Calu3 (cell line): ENCODE measurements at regions not wholly inside any gene's neighbourhood (a gene's known extent, or its start where the extent isn't known, plus 50 kb on each side); places are given as distances from the start of the nearest gene placed in this dataset.

Experiments
- BruUV-seq: library from RNA; stranded (reverse); fragments of 400-500 nt; replicated peaks from 2 replicates; lab custom pipeline; 2021; lab: Mats Ljungman, UMichigan
- CTCF ChIA-PET: fragments of 300-600 bp; sonication (Branson Sonifier 250); formaldehyde crosslinking; loops from one replicate; lab custom pipeline; 2022; ENCODE audit warnings: antibody characterized with exemption; lab: Charles Lee
- DNase-seq: peaks from one replicate; pipeline ENCODE4 v3.0.0; 2022
- H3K27ac Mint-ChIP-seq: one replicate; pipeline ENCODE4 v1.8.0; 2022; ENCODE audit warnings: mixed read lengths; ENCODE audit not compliant: unreplicated experiment
- H3K27me3 Mint-ChIP-seq: one replicate; pipeline ENCODE4 v1.8.0; 2022; ENCODE audit warnings: mixed read lengths; ENCODE audit not compliant: unreplicated experiment
- H3K36me3 Mint-ChIP-seq: one replicate; pipeline ENCODE4 v1.8.0; 2022; ENCODE audit warnings: mild to moderate bottlenecking, moderate library complexity, mixed read lengths; ENCODE audit not compliant: insufficient read depth, unreplicated experiment
- H3K4me1 Mint-ChIP-seq: one replicate; pipeline ENCODE4 v1.8.0; 2022; ENCODE audit warnings: mild to moderate bottlenecking, low read depth, mixed read lengths; ENCODE audit not compliant: unreplicated experiment
- H3K4me3 Mint-ChIP-seq: one replicate; pipeline ENCODE4 v1.8.0; 2022; ENCODE audit warnings: mild to moderate bottlenecking, low read depth, moderate library complexity, mixed read lengths; ENCODE audit not compliant: unreplicated experiment
- H3K9me3 Mint-ChIP-seq: one replicate; pipeline ENCODE4 v1.8.0; 2022; ENCODE audit warnings: low read depth, mixed read lengths; ENCODE audit not compliant: unreplicated experiment
- CTCF ChIP-seq: fragments of 200-600 bp; IDR thresholded peaks from one replicate; pipeline ENCODE4 v1.8.0; 2022; ENCODE audit warnings: antibody characterized with exemption; ENCODE audit not compliant: unreplicated experiment
- intact Hi-C: fragments of 100-400 bp; cut with micrococcal nuclease; formaldehyde crosslinking; loops from one replicate; pipeline ENCODE4 v1.10.0; 2022; ENCODE audit not compliant: unreplicated experiment

- no peak for DNase-seq
- Mint-ChIP-seq H3K27me3 (peaks cover 89% of the 10 kb centered on the region), H3K4me1 (no peaks in the 10 kb centered on the region), H3K27ac (no peak overlapping the region), H3K36me3 (no peaks in the 10 kb centered on the region), H3K4me3 (no peak overlapping the region), H3K9me3 (no peaks in the 10 kb centered on the region)
- CTCF ChIA-PET, result no interaction called here
- intact Hi-C loops, result no loop called here
- no peak for TF ChIP-seq CTCF
- no TSS peak for BruUV-seq
Measured at GRCh38 chr9:89863141-89863540, 258.3 kb downstream of the GADD45G start.

- Mint-ChIP-seq H3K27me3 (peaks cover 89% of the 10 kb centered on the region), H3K36me3 (no peaks in the 10 kb centered on the region), H3K4me1 (no peaks in the 10 kb centered on the region), H3K9me3 (no peaks in the 10 kb centered on the region), H3K27ac (no peak overlapping the region), H3K4me3 (no peak overlapping the region)
- BruUV-seq, result no TSS peak
- intact Hi-C loops, result no loop called here
- CTCF ChIA-PET, result no interaction called here
- no peak for DNase-seq
- TF ChIP-seq CTCF, result no peak
Measured at GRCh38 chr9:89863837-89864236, 259.0 kb downstream of the GADD45G start.

GRCh38 chr9:89864257-89864656 is 259.4 kb downstream of the GADD45G start:
- DNase-seq, result no peak
- BruUV-seq, result no TSS peak
- TF ChIP-seq CTCF, result no peak
- H3K4me1 Mint-ChIP-seq, result no peaks in the 10 kb centered on the region
- H3K9me3 Mint-ChIP-seq, result no peaks in the 10 kb centered on the region
- H3K4me3 Mint-ChIP-seq, result no peak overlapping the region
- peaks cover 89% of the 10 kb centered on the region for H3K27me3 Mint-ChIP-seq
- CTCF ChIA-PET, result no interaction called here
- intact Hi-C loops, result no loop called here
- H3K27ac Mint-ChIP-seq, result no peak overlapping the region
- no peaks in the 10 kb centered on the region for H3K36me3 Mint-ChIP-seq

- no peak overlapping the region for H3K27ac Mint-ChIP-seq
- H3K4me3 Mint-ChIP-seq, result no peak overlapping the region
- H3K4me1 Mint-ChIP-seq, result no peaks in the 10 kb centered on the region
- no peak for DNase-seq
- CTCF ChIA-PET, result no interaction called here
- intact Hi-C loops, result no loop called here
- TF ChIP-seq CTCF, result no peak
- peaks cover 89% of the 10 kb centered on the region for H3K27me3 Mint-ChIP-seq
- no peaks in the 10 kb centered on the region for H3K36me3 Mint-ChIP-seq
- no TSS peak for BruUV-seq
- no peaks in the 10 kb centered on the region for H3K9me3 Mint-ChIP-seq
Measured at GRCh38 chr9:89864731-89865130, 259.9 kb downstream of the GADD45G start.
